Activated T-cell treated with anti-CD3 and anti-CD28 coated beads, Interleukin-2, amount 50 U/mL, for 4 hours (primary cell): ENCODE measurements at regions not wholly inside any gene's neighbourhood (a gene's known extent, or its start where the extent isn't known, plus 50 kb on each side); places are given as distances from the start of the nearest gene placed in this dataset.

Experiments
- ATAC-seq, 2 donors: fragments of 200-7000 bp; cut with Tn5 transposase; one replicate each; pipeline ENCODE4 v1.10.0; 2021
- DNase-seq: peaks from one replicate; pipeline ENCODE4 v3.0.0-alpha.2; 2020
- H3K27me3 Mint-ChIP-seq: one replicate; pipeline ENCODE4 v1.8.0; 2021; ENCODE audit warnings: low read depth, mixed read lengths
- H3K36me3 Mint-ChIP-seq: one replicate; pipeline ENCODE4 v1.8.0; 2022; ENCODE audit warnings: mixed read lengths; ENCODE audit not compliant: insufficient read depth
- H3K4me1 Mint-ChIP-seq: one replicate; pipeline ENCODE4 v1.8.0; 2021; ENCODE audit warnings: low read depth, mixed read lengths
- H3K4me3 Mint-ChIP-seq: one replicate; pipeline ENCODE4 v1.8.0; 2021; ENCODE audit warnings: mild to moderate bottlenecking, moderate library complexity, mixed read lengths
- H3K9me3 Mint-ChIP-seq: one replicate; pipeline ENCODE4 v1.8.0; 2021; ENCODE audit warnings: mixed read lengths

GRCh38 chrX:88397551-88397950 lies 349.5 kb upstream of the CPXCR1 start:
- no peaks in the 10 kb centered on the region for H3K4me1 Mint-ChIP-seq
- no peaks in the 10 kb centered on the region for H3K9me3 Mint-ChIP-seq
- no peak overlapping the region for H3K4me3 Mint-ChIP-seq
- DNase-seq (no peak), ATAC-seq (no peak)
- H3K36me3 Mint-ChIP-seq, result no peaks in the 10 kb centered on the region
- H3K27me3 Mint-ChIP-seq, result no peaks in the 10 kb centered on the region

DNA sequence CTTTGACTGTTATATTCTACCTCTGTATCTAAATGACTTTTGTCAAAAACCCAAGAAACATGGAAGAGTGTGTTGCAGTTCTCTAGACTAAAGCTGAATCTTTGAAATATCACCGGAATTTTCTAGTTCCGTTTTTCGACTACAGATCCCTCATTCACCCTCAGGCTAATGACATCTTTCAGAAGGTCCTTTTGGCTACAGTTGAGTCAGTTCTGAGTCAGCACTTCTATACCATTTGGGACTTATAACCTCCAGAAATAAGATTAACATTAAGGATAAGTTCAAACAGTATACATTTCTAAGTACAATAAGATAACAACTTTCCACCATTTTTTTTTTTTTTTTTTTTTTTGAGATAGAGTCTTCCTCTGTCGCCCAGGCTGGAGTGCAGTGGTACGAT lies 331.0 kb upstream of the CPXCR1 start:
- Mint-ChIP-seq H3K9me3 (no peaks in the 10 kb centered on the region), H3K36me3 (no peaks in the 10 kb centered on the region)

DNA sequence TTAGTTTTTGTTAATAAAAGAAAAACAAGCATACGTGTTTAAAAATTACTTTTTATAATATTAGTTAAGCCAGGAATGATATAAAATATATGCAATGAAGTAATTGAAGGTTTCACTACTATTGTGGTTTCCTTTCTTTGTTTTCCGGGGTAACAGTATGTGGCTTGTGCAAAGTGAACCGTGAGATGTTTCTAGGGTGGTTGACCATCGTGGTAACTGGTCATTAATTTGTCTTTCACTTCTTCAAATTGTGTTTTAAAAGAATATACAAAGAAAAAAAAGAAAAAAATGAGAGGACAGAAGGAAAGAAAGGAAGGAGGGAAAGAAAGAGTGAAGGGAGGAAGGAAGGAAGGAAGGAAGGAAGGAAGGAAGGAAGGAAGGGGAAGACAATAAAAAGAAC lies 330.1 kb upstream of the CPXCR1 start:
- ATAC-seq (no peak), DNase-seq (no peak)
- Mint-ChIP-seq H3K36me3 (no peaks in the 10 kb centered on the region), H3K4me3 (no peak overlapping the region), H3K9me3 (no peaks in the 10 kb centered on the region), H3K4me1 (no peaks in the 10 kb centered on the region), H3K27me3 (no peaks in the 10 kb centered on the region)

More for the DNA sequence above, 331.0 kb upstream of the CPXCR1 start:
- no peak for ATAC-seq
- Mint-ChIP-seq H3K4me3 (no peak overlapping the region), H3K4me1 (no peaks in the 10 kb centered on the region), H3K27me3 (no peaks in the 10 kb centered on the region)
- no peak for DNase-seq

GRCh38 chrX:88424071-88424470 lies 323.0 kb upstream of the CPXCR1 start:
- DNase-seq, result no peak
- H3K4me3 Mint-ChIP-seq, result no peak overlapping the region

DNA sequence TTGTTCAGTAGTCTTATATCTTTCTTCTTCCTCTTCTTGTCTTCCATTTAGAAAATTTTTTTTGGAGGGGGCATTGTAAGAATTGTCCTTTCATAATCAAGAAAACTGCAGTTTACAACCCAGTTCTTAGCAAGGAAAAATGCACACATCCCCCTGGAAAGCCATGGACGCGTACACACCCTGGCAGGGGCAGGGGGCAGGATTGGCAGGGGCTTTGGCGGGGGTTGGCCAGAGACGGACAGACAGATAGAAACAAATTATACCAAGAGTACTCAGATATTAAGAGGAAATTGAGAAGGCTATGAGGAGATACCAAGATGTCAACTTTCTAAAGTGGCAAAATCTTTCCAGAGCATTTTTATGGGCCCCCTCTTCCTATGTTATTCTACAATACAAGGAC lies 322.5 kb upstream of the CPXCR1 start:
- Mint-ChIP-seq H3K4me1 (no peaks in the 10 kb centered on the region), H3K36me3 (no peaks in the 10 kb centered on the region), H3K9me3 (no peaks in the 10 kb centered on the region), H3K27me3 (no peaks in the 10 kb centered on the region), H3K4me3 (no peak overlapping the region)
- ATAC-seq (no peak), DNase-seq (no peak)

More at GRCh38 chrX:88424071-88424470, 323.0 kb upstream of the CPXCR1 start:
- H3K9me3 Mint-ChIP-seq, result no peaks in the 10 kb centered on the region
- H3K4me1 Mint-ChIP-seq, result no peaks in the 10 kb centered on the region
- no peaks in the 10 kb centered on the region for H3K27me3 Mint-ChIP-seq
- H3K36me3 Mint-ChIP-seq, result no peaks in the 10 kb centered on the region
- ATAC-seq, result no peak

DNA sequence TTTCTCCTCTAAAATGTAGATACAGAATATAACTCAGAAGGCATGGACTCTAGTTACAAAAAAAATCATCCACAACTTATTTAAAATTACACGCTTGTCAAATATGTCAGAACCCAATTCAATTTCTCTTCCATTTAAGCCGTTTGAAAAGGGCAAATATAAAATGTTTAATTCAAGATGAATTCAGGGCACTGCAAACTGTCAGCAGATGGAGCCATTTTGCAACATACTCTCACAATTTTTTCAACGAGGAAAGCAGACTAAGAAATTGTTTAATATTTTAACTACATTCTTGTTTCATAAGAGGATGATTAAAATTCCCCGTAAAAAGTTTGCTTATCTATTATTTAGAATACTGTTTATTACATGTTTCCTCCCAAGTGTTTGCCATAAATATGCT lies 321.3 kb upstream of the CPXCR1 start:
- Mint-ChIP-seq H3K4me1 (no peaks in the 10 kb centered on the region), H3K4me3 (no peak overlapping the region), H3K36me3 (no peaks in the 10 kb centered on the region), H3K27me3 (no peaks in the 10 kb centered on the region), H3K9me3 (no peaks in the 10 kb centered on the region)
- ATAC-seq (no peak), DNase-seq (no peak)

- Mint-ChIP-seq H3K36me3 (no peaks in the 10 kb centered on the region), H3K4me1 (no peaks in the 10 kb centered on the region), H3K27me3 (no peaks in the 10 kb centered on the region), H3K9me3 (peaks cover 3% of the 10 kb centered on the region), H3K4me3 (no peak overlapping the region)
- ATAC-seq (no peak), DNase-seq (no peak)
Measured at GRCh38 chrX:88437563-88437962, 309.5 kb upstream of the CPXCR1 start.

GRCh38 chrX:88438209-88438608 lies 308.8 kb upstream of the CPXCR1 start:
- H3K36me3 Mint-ChIP-seq, result no peaks in the 10 kb centered on the region
- H3K9me3 Mint-ChIP-seq, result peaks cover 3% of the 10 kb centered on the region
- DNase-seq (no peak), ATAC-seq (no peak)
- H3K4me3 Mint-ChIP-seq, result no peak overlapping the region
- H3K4me1 Mint-ChIP-seq, result no peaks in the 10 kb centered on the region
- no peaks in the 10 kb centered on the region for H3K27me3 Mint-ChIP-seq

DNA sequence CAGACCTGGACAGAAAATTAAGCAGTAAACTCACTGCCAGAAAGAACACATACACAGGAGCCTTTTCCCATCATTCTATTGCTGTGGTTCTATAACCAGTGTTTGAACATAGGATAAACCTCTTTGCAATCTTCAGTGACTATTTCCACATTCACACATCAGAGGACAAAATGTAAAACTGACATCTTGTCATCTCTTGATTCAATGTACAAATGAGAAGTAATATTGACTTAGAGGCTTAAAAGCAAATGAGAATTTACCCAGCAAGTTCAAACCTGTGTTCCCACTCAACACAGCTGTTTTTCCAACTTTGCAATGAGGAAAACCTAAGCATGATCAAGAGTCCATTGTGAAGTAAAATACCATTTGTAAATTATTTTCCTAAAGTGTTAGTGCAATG lies 307.1 kb upstream of the CPXCR1 start:
- no peak overlapping the region for H3K4me3 Mint-ChIP-seq
- DNase-seq (no peak), ATAC-seq (no peak)
- peaks cover 3% of the 10 kb centered on the region for H3K9me3 Mint-ChIP-seq
- H3K36me3 Mint-ChIP-seq, result no peaks in the 10 kb centered on the region
- no peaks in the 10 kb centered on the region for H3K4me1 Mint-ChIP-seq
- no peaks in the 10 kb centered on the region for H3K27me3 Mint-ChIP-seq
